ENCODE measurements at regions not wholly inside any gene's neighbourhood (a gene's known extent, or its start where the extent isn't known, plus 50 kb on each side); places are given as distances from the start of the nearest gene placed in this dataset.
"Not testable (repeated sequence)": the region's sequence is repeated elsewhere in the genome, so short reads cannot be mapped to it uniquely, and the experiment has no call there.

GRCh38 chr3:73120710-73121109 lies 59.3 kb downstream of the EBLN2 start:
- DNase-seq = no peak

- no peak for DNase-seq
Observed at GRCh38 chr3:73121669-73122331, 60.3 kb downstream of the EBLN2 start.

- no peak for DNase-seq
Observed at GRCh38 chr3:73134034-73134433, 72.6 kb downstream of the EBLN2 start.

GRCh38 chr3:73136941-73137340 lies 75.5 kb downstream of the EBLN2 start:
- no peak for DNase-seq

- no peak for DNase-seq
Observed at GRCh38 chr3:73137736-73138403, 76.4 kb downstream of the EBLN2 start.

- DNase-seq = no peak
Observed at GRCh38 chr3:73140772-73141442, 79.4 kb downstream of the EBLN2 start.

- DNase-seq = no peak
Observed at GRCh38 chr3:73141525-73141924, 80.1 kb downstream of the EBLN2 start.

GRCh38 chr3:73143401-73143800 lies 81.9 kb downstream of the EBLN2 start:
- DNase-seq = no peak

GRCh38 chr3:73143821-73144237 lies 82.4 kb downstream of the EBLN2 start:
- peak; percentile 16 for DNase-seq

GRCh38 chr3:73144276-73144675 lies 82.8 kb downstream of the EBLN2 start:
- no peak for DNase-seq

GRCh38 chr3:73144828-73145227 lies 83.4 kb downstream of the EBLN2 start:
- DNase-seq = no peak

- not testable (repeated sequence) for DNase-seq
Observed at GRCh38 chr3:73147479-73147878, 86.0 kb downstream of the EBLN2 start.

- DNase-seq = no peak
Observed at GRCh38 chr3:73148206-73148605, 86.7 kb downstream of the EBLN2 start.

GRCh38 chr3:73148682-73149081 lies 87.2 kb downstream of the EBLN2 start:
- no peak for DNase-seq

- no peak for DNase-seq
Observed at GRCh38 chr3:73150369-73151130, 89.1 kb downstream of the EBLN2 start.

GRCh38 chr3:73152571-73152970 lies 91.1 kb downstream of the EBLN2 start:
- not testable (repeated sequence) for DNase-seq

GRCh38 chr3:73153057-73153456 lies 91.6 kb downstream of the EBLN2 start:
- DNase-seq = not testable (repeated sequence)

GRCh38 chr3:73154261-73154660 lies 92.8 kb downstream of the EBLN2 start:
- not testable (repeated sequence) for DNase-seq

GRCh38 chr3:73155441-73155840 lies 94.0 kb downstream of the EBLN2 start:
- not testable (repeated sequence) for DNase-seq

GRCh38 chr3:73164622-73165021 lies 103.2 kb downstream of the EBLN2 start:
- no peak for DNase-seq

- DNase-seq = no peak
Observed at GRCh38 chr3:73175698-73176097, 114.2 kb downstream of the EBLN2 start.

GRCh38 chr3:73176941-73177340 lies 115.5 kb downstream of the EBLN2 start:
- DNase-seq = no peak

- DNase-seq = no peak
Observed at GRCh38 chr3:73177827-73178226, 116.4 kb downstream of the EBLN2 start.
